Kidney (tissue), 13 donors: ENCODE measurements at regions not wholly inside any gene's neighbourhood (a gene's known extent, or its start where the extent isn't known, plus 50 kb on each side); places are given as distances from the start of the nearest gene placed in this dataset.

Source experiments
- DNase-seq, 5 donors: peaks; one replicate each; pipeline ENCODE4 v3.0.0-alpha.2; 2013 to 2020
- FAIRE-seq: peaks from 2 replicates; lab custom pipeline; 2012; peaks lifted over from hg19 to GRCh38; lab: Jason Lieb, UNC
- H3K27ac ChIP-seq, 2 donors: one replicate each; pipeline ENCODE4 v1.7.0; 2013; ENCODE audit warnings: low read depth in 2 of 2, low read length in 2 of 2, inconsistent platforms in 1 of 2
- H3K27me3 ChIP-seq: one replicate; pipeline ENCODE4 v1.7.1; 2013; ENCODE audit warnings: low read length, inconsistent platforms; ENCODE audit not compliant: control insufficient read depth, insufficient read depth
- H3K36me3 ChIP-seq, 3 donors: one replicate each; pipeline versions ENCODE4 v1.7.0 to v1.7.1; 2013; ENCODE audit warnings: low read length in 3 of 3, control low read depth in 1 of 3, inconsistent platforms in 1 of 3; ENCODE audit not compliant: insufficient read depth in 3 of 3, control insufficient read depth in 2 of 3
- H3K4me1 ChIP-seq, 3 donors: one replicate each; pipeline versions ENCODE4 v1.7.0 to v1.7.1; 2013; ENCODE audit warnings: low read length in 3 of 3, inconsistent platforms in 1 of 3, low read depth in 1 of 3; ENCODE audit not compliant: control insufficient read depth in 2 of 3, insufficient read depth in 2 of 3
- H3K4me3 ChIP-seq, 3 donors: one replicate each; pipeline versions ENCODE4 v1.7.0 to v1.8.1; 2013; ENCODE audit warnings: low read length in 3 of 3, control low read depth in 1 of 3, inconsistent platforms in 1 of 3
- H3K9ac ChIP-seq, 3 donors: one replicate each; pipeline versions ENCODE4 v1.7.0 to v1.7.1; 2013; ENCODE audit warnings: low read length in 3 of 3, control low read depth in 1 of 3, inconsistent platforms in 1 of 3
- H3K9me3 ChIP-seq, 3 donors: one replicate each; pipeline versions ENCODE4 v1.7.0 to v1.7.1; 2013; ENCODE audit warnings: low read length in 3 of 3, control low read depth in 1 of 3, inconsistent platforms in 1 of 3; ENCODE audit not compliant: control insufficient read depth in 2 of 3, insufficient read depth in 1 of 3
- CTCF ChIP-seq: IDR thresholded peaks from 3 replicates; pipeline ENCODE4 v1.5.1; 2012; ENCODE audit warnings: mild to moderate bottlenecking, moderate library complexity, borderline replicate concordance; ENCODE audit not compliant: insufficient read depth; ENCODE audit errors: extremely low read depth
- intact Hi-C: fragments of 100-400 bp; cut with DNase I; formaldehyde crosslinking; loops from one replicate; pipeline ENCODE4 v1.11.1; 2022
- donor health status: control.
- donor health status: control.
- donor health status: control.
- donor health status: control.
- donor health status: control.
- donor health status: DM: yes; HTN: yes; CAD: no.
- donor health status: Normal renal cell carcinoma (clear cell type).

- no peak for TF ChIP-seq CTCF
- H3K9me3 ChIP-seq, result no peaks in the 10 kb centered on the region
- H3K27me3 ChIP-seq, result no peaks in the 10 kb centered on the region
- H3K4me1 ChIP-seq, result peaks cover 3 to 62% (median 37%) of the 10 kb centered on the region in 3 donors
- H3K4me3 ChIP-seq, result no peak overlapping the region
- H3K9ac ChIP-seq, result peak overlapping the region in 1 of 3 donors; percentile 15
- FAIRE-seq, result no peak
- DNase-seq, result no peak
- peak overlapping the region; percentile 73 to 74 for H3K27ac ChIP-seq
- intact Hi-C loops, result no loop called here
- peaks cover 0 to 8% (median 0%) of the 10 kb centered on the region in 3 donors for H3K36me3 ChIP-seq
Observed at GRCh38 chr7:130902755-130903357, 168.8 kb upstream of the KLF14 start.

- Histone ChIP-seq H3K36me3 (peaks cover 0 to 8% (median 0%) of the 10 kb centered on the region in 3 donors), H3K9me3 (no peaks in the 10 kb centered on the region), H3K4me3 (no peak overlapping the region), H3K4me1 (peaks cover 3 to 62% (median 34%) of the 10 kb centered on the region in 3 donors), H3K9ac (peak overlapping the region in 1 of 3 donors; percentile 48), H3K27me3 (no peaks in the 10 kb centered on the region), H3K27ac (peak overlapping the region; percentile 73 to 74)
- no peak for TF ChIP-seq CTCF
- intact Hi-C loops, result no loop called here
- FAIRE-seq, result no peak
- peak in 1 of 5 donors; percentile 47 for DNase-seq
Observed at GRCh38 chr7:130903358-130903974, 169.5 kb upstream of the KLF14 start.

- intact Hi-C loops, result no loop called here
- H3K27me3 ChIP-seq, result no peaks in the 10 kb centered on the region
- H3K9me3 ChIP-seq, result no peaks in the 10 kb centered on the region
- no peak for FAIRE-seq
- peaks cover 3 to 55% (median 29%) of the 10 kb centered on the region in 3 donors for H3K4me1 ChIP-seq
- peaks cover 0 to 8% (median 0%) of the 10 kb centered on the region in 3 donors for H3K36me3 ChIP-seq
- H3K4me3 ChIP-seq, result no peak overlapping the region
- DNase-seq, result peak in 1 of 5 donors; percentile 34
- no peak for TF ChIP-seq CTCF
- H3K27ac ChIP-seq, result peak overlapping the region; percentile 73 to 74
- H3K9ac ChIP-seq, result peak overlapping the region in 1 of 3 donors; percentile 48
Observed at GRCh38 chr7:130904031-130904757, 170.2 kb upstream of the KLF14 start.
